ENCODE measurements at regions not wholly inside any gene's neighbourhood (a gene's known extent, or its start where the extent isn't known, plus 50 kb on each side); places are given as distances from the start of the nearest gene placed in this dataset.

- Mint-ChIP-seq H3K27me3 (ENCODE audit: unreplicated experiment) (peaks cover 7% of the 10 kb centered on the region), H3K27ac (ENCODE audit: unreplicated experiment) (peak overlapping the region; percentile 36), H3K4me3 (ENCODE audit: unreplicated experiment) (no peak overlapping the region), H3K4me1 (ENCODE audit: unreplicated experiment) (peaks cover 13% of the 10 kb centered on the region), H3K9me3 (ENCODE audit: unreplicated experiment) (no peaks in the 10 kb centered on the region), H3K36me3 (ENCODE audit: low read depth, unreplicated experiment) (no peaks in the 10 kb centered on the region)
- no peak for DNase-seq (ENCODE audit: low spot score)
- TF ChIP-seq, protein P1, sequence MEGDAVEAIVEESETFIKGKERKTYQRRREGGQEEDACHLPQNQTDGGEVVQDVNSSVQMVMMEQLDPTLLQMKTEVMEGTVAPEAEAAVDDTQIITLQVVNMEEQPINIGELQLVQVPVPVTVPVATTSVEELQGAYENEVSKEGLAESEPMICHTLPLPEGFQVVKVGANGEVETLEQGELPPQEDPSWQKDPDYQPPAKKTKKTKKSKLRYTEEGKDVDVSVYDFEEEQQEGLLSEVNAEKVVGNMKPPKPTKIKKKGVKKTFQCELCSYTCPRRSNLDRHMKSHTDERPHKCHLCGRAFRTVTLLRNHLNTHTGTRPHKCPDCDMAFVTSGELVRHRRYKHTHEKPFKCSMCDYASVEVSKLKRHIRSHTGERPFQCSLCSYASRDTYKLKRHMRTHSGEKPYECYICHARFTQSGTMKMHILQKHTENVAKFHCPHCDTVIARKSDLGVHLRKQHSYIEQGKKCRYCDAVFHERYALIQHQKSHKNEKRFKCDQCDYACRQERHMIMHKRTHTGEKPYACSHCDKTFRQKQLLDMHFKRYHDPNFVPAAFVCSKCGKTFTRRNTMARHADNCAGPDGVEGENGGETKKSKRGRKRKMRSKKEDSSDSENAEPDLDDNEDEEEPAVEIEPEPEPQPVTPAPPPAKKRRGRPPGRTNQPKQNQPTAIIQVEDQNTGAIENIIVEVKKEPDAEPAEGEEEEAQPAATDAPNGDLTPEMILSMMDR (IDR thresholded peaks at IDR 0.05; ENCODE audit: unreplicated experiment) = no peak
These were observed 103.2 kb upstream of the CASZ1 start for GRCh38 chr1:10899490-10900250.

DNA sequence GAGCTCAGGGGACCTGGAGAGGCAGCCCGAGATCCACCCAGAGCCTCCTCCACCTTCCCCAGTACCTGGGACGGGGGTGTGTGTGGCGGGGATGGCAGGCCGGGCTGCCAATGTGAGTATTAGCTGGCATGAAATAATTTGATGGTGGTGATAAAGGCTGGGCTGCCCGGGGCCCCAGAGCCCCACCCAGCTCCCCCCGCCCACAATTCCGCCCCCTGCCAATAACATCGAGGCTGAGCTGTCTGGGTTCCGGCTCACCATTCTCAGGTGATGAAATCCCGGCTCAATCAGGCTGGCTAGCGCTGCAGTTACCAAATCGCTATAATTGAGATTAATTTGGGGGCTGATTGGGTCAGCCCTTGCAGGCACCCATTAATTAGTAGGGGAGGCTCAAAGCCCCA lies 103.8 kb upstream of the CASZ1 start:
- Mint-ChIP-seq H3K9me3 (ENCODE audit: unreplicated experiment) (no peaks in the 10 kb centered on the region), H3K27me3 (ENCODE audit: unreplicated experiment) (peaks cover 5% of the 10 kb centered on the region), H3K4me3 (ENCODE audit: unreplicated experiment) (no peak overlapping the region), H3K27ac (ENCODE audit: unreplicated experiment) (no peak overlapping the region), H3K36me3 (ENCODE audit: low read depth, unreplicated experiment) (no peaks in the 10 kb centered on the region), H3K4me1 (ENCODE audit: unreplicated experiment) (peaks cover 13% of the 10 kb centered on the region)
- no peak for DNase-seq (ENCODE audit: low spot score)
- TF ChIP-seq, protein P1 (IDR thresholded peaks at IDR 0.05; ENCODE audit: unreplicated experiment) = no peak

DNA sequence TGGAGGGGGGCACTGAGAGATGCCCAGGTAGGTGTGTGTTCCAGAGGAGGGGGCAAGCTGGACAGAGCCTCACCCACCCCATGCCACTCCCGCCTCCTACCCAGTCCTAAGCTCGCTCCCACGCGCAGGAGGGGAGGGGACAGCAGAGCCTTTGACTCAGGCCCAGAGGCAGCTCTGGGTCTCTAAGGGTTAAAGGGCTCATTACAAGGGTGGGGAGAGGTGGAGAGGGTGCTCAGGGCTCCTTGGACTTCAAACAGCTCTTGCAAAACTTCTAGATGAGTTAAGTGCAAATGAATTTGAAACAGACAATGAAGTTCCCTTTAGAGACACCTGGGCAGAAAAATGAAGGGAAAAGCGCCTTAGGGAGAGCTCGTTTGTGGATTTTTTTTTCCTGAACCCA lies 104.2 kb upstream of the CASZ1 start:
- H3K4me1 Mint-ChIP-seq (ENCODE audit: unreplicated experiment) = peaks cover 13% of the 10 kb centered on the region
- TF ChIP-seq, protein P1 (IDR thresholded peaks at IDR 0.05; ENCODE audit: unreplicated experiment) = no peak
- peaks cover 4% of the 10 kb centered on the region for H3K27me3 Mint-ChIP-seq (ENCODE audit: unreplicated experiment)
- no peak overlapping the region for H3K27ac Mint-ChIP-seq (ENCODE audit: unreplicated experiment)
- H3K4me3 Mint-ChIP-seq (ENCODE audit: unreplicated experiment) = no peak overlapping the region
- DNase-seq (ENCODE audit: low spot score) = no peak
- H3K36me3 Mint-ChIP-seq (ENCODE audit: low read depth, unreplicated experiment) = no peaks in the 10 kb centered on the region
- no peaks in the 10 kb centered on the region for H3K9me3 Mint-ChIP-seq (ENCODE audit: unreplicated experiment)

- TF ChIP-seq, protein P1 (IDR thresholded peaks at IDR 0.05; ENCODE audit: unreplicated experiment) = no peak
- H3K4me1 Mint-ChIP-seq (ENCODE audit: unreplicated experiment) = peaks cover 13% of the 10 kb centered on the region
- peaks cover 4% of the 10 kb centered on the region for H3K27me3 Mint-ChIP-seq (ENCODE audit: unreplicated experiment)
- H3K4me3 Mint-ChIP-seq (ENCODE audit: unreplicated experiment) = no peak overlapping the region
- H3K27ac Mint-ChIP-seq (ENCODE audit: unreplicated experiment) = no peak overlapping the region
- no peaks in the 10 kb centered on the region for H3K36me3 Mint-ChIP-seq (ENCODE audit: low read depth, unreplicated experiment)
- no peaks in the 10 kb centered on the region for H3K9me3 Mint-ChIP-seq (ENCODE audit: unreplicated experiment)
- DNase-seq (ENCODE audit: low spot score) = no peak
These were observed 104.8 kb upstream of the CASZ1 start for GRCh38 chr1:10901091-10901890.

Data from endothelial cell (in vitro differentiated cells).